SHP77 (cell line): ENCODE measurements at regions not wholly inside any gene's neighbourhood (a gene's known extent, or its start where the extent isn't known, plus 50 kb on each side); places are given as distances from the start of the nearest gene placed in this dataset.

ENCODE experiments used
- DNase-seq, 2 experiments: peaks; one replicate each; lab custom pipeline; 2025; lab: John Stamatoyannopoulos, UW

GRCh38 chr4:153034681-153035080 is 98.6 kb downstream of the FHDC1 start:
- DNase-seq: no peak

DNA sequence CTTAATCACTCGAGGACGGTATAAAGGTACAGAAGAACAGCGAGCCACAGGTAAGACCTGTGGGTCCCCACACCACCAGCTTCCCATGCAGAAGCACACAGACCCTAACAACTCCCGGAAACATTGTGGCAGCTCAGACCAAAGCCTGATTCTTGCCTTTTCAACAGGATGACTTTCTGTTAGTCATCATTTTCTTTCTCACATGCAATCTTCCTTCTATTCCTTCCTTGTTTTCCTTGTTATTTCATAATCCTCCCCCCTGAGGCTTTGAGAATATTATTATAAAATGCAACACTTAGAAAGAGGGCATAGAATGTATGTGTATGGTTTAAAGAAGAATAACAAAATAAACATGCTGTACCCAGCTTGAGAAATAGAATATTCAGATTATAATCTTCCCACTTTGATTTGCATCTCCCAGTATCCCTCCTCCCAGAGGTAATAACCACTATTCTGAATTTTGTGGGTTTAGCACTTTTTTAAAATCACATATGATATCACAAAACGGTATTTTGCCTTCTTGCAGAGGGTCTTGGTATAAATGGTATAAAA is 100.9 kb downstream of the FHDC1 start:
- no peak for DNase-seq

- DNase-seq: peak; percentile 44 to 61
These were observed 102.6 kb downstream of the FHDC1 start for GRCh38 chr4:153038623-153039311.

DNA sequence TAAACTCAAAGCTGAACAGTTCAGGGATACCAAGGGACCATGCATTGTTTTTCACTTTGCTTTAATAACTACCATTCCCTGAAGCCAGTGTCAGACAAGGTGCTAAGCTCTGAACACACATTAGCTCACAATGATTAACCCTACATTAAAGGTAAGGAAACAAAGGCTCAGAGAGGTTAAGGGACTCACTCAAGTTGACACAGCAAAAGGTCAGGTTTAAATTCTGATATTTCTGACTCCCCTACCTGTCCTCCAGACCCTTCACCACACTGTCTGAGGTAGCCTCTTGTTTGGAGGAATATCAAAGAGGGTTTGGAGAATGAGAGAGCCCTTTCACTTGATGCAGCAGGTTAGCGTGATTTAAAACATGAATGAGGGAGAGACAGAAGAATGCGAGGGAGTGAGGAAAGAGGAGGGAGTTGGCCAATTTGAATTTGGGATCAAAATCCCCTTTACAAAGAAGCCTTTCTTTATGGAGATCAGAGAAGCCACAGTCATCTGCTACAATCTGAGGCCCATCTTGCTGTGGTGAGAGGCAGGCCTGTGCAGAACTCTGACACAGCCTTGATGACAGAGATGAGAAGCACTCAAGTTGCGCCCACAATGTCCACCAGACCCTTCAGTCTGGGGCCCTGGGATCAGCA is 103.5 kb downstream of the FHDC1 start:
- no peak for DNase-seq

- no peak for DNase-seq
These were observed 104.6 kb downstream of the FHDC1 start for GRCh38 chr4:153040677-153041076.

DNA sequence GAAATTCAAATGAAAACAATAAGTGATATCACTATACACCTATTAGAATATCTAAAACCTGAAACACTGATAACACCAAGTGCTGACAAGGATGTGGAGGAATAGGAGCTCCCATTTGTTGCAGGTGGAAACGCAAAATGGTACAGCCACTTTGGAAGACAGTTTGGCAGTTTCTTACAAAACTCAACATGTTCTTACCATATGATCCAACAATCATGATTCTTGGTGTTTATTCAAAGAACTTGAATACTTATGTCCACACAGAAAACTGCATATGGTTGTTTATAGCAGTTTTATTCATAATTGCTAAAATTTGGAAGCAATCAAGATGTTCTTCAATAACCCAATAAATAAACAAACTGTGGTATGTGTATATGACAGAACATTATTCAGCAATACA is 107.9 kb downstream of the FHDC1 start:
- no peak for DNase-seq

GRCh38 chr4:153045111-153045982 is 109.2 kb downstream of the FHDC1 start:
- no peak for DNase-seq

- DNase-seq: no peak
These were observed 122.5 kb downstream of the FHDC1 start for GRCh38 chr4:153058671-153059060.

DNA sequence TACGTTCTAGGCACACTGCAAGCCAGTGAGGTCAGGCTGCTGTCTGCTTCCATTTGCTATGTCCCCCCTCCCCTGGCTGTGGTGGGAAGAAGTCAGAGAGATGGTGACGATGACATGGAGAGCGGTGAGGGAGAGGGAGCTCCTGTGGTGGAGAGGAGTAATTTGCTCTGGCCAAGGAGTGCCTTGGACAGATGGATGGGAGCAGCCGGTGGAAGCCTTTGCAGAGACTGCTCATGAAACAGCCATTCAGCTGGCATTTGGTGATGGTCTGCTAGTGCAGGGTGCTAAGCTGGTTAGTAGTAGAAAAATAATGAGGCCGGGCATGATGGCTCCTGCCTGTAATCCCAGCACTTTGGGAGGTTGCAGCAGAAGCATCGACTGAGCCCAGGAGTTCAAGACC is 124.1 kb downstream of the FHDC1 start:
- no peak for DNase-seq

- DNase-seq: no peak
These were observed 125.8 kb downstream of the FHDC1 start for GRCh38 chr4:153061971-153062370.

- no peak for DNase-seq
These were observed 126.6 kb downstream of the FHDC1 start for GRCh38 chr4:153062652-153063168.

DNA sequence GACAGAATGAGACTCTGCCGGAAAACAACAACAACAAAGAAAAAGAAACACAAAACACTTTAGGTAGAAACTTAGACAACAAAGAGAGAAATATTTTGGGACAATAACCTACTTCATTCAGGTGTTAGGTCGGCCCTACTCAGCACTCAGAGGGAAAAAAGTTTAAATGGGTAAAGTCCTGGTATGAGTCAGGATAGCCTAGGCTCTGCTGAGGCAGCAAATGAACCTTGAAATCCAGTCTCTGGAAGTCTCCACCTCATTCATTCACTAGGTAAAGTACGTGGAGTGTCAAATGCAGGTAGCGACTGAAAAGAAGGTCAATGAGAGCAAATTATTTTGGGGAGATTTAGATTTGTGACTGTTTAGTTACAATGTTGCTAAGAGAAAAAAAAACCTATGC is 127.4 kb downstream of the FHDC1 start:
- DNase-seq: no peak

- no peak for DNase-seq
These were observed 128.4 kb downstream of the FHDC1 start for GRCh38 chr4:153064571-153064970.

DNA sequence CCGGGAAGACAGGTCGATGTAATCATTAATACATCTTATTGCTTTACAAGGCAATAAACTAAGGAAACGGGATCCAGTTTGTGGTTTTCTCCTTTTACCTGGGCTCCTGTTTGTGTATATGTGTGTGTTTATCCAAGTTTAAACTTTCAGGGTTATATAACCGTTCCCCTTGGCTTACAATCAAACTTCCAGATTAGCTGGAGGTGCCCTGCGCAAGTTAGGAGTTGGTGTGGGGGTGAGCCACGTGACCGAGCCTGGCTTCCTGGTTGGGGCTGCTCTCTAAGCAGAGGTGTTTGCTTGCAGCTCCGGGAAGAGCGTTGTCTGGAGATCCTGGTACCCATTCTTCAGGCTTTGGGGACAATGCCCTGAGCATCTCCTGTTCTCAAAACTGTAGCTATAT is 129.2 kb downstream of the FHDC1 start:
- no peak for DNase-seq

GRCh38 chr4:153067376-153067775 is 131.3 kb downstream of the FHDC1 start:
- no peak for DNase-seq

DNA sequence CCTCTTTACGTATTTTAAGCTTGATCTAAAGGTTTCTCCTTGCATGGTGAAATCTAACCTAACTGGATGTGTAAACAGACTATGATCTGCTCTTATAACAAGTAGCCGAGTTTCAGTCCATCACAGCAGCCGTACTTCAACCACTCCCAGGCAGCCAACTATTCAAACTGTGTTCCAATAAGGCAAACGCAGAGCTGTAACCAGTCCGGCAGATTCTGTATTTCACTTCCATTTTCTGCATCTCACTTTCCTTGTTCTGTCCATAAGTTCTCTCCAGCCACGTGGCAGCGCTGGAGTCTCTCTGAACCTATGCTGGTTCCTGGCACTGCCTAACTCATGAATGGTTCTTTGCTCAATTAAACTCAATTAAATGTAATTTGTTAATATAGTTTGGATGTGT is 132.6 kb downstream of the FHDC1 start:
- DNase-seq: no peak

- no peak for DNase-seq
These were observed 132.2 kb upstream of the TRIM2 start for GRCh38 chr4:153071958-153072598.

DNA sequence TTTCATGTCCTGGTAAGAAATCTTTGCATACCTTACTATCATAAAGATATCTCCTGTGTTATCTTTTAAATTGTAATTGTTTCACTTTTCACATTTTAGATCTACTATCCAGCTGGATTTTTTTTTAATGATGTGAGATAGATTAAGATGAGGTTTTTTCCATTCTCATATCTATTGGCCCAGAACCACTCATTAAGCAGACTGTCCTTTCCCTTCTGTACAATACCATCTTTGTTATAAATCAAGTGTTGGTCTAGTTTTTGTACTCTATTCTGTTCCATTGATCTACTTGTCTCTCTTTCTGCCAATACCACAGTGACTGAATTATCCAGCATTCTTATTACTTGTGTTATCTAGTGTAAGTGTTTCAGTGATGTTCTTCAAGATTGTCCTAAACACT is 131.6 kb upstream of the TRIM2 start:
- DNase-seq: no peak

- DNase-seq: no peak
These were observed 129.8 kb upstream of the TRIM2 start for GRCh38 chr4:153074486-153074885.

- DNase-seq: no peak
These were observed 129.2 kb upstream of the TRIM2 start for GRCh38 chr4:153074936-153075630.

- DNase-seq: no peak
These were observed 128.3 kb upstream of the TRIM2 start for GRCh38 chr4:153075836-153076518.
